IMR-90 (cell line): ENCODE measurements at regions not wholly inside any gene's neighbourhood (a gene's known extent, or its start where the extent isn't known, plus 50 kb on each side); places are given as distances from the start of the nearest gene placed in this dataset.

Source experiments
- ATAC-seq: fragments of 200-7000 bp; cut with Tn5 transposase; 2 replicates; pipeline ENCODE4 v1.9.1; 2020; ENCODE audit warnings: low read depth, mild to moderate bottlenecking, moderate library complexity
- BruUV-seq: library from RNA; stranded (reverse); fragments of 400-500 nt; replicated peaks from 2 replicates; lab custom pipeline; 2021; lab: Mats Ljungman, UMichigan
- CTCF ChIA-PET: fragments of 300-600 bp; formaldehyde crosslinking; extraction: SDS; loops from one replicate; lab custom pipeline; 2021; ENCODE audit warnings: antibody characterized with exemption; lab: Yijun Ruan, JAX
- POLR2A ChIA-PET: fragments of 300-600 bp; sonication (Branson Sonifier 250); formaldehyde crosslinking; loops from one replicate; lab custom pipeline; 2022; ENCODE audit warnings: antibody characterized with exemption; ENCODE audit not compliant: unreplicated experiment; lab: Charles Lee
- DNase-seq: peaks from one replicate; pipeline ENCODE4 v3.0.0; 2013
- H2AFZ ChIP-seq: replicated peaks from 2 replicates; pipeline ENCODE3; 2013; ENCODE audit warnings: low read length, mild to moderate bottlenecking; ENCODE audit not compliant: poor library complexity
- H2AK5ac ChIP-seq: 2 replicates; pipeline ENCODE4 v1.6.1; 2013; ENCODE audit warnings: low read depth, low read length, inconsistent platforms
- H2AK9ac ChIP-seq: replicated peaks from 2 replicates; pipeline ENCODE3; 2013; ENCODE audit warnings: mild to moderate bottlenecking, low read depth, low read length, moderate library complexity; ENCODE audit not compliant: poor library complexity
- H2BK120ac ChIP-seq: 2 replicates; pipeline ENCODE4 v1.6.1; 2013; ENCODE audit warnings: low read depth, low read length, inconsistent platforms
- H2BK15ac ChIP-seq: 3 replicates; pipeline ENCODE4 v1.6.1; 2013; ENCODE audit warnings: low read depth, low read length, inconsistent platforms
- H2BK20ac ChIP-seq: 2 replicates; pipeline ENCODE4 v1.6.1; 2013; ENCODE audit warnings: low read depth, mild to moderate bottlenecking, inconsistent platforms, low read length, moderate library complexity
- H2BK5ac ChIP-seq: 2 replicates; pipeline ENCODE4 v1.6.1; 2013; ENCODE audit warnings: mild to moderate bottlenecking, low read depth, low read length, inconsistent platforms; ENCODE audit not compliant: poor library complexity, severe bottlenecking
- H3K14ac ChIP-seq: replicated peaks from 2 replicates; pipeline ENCODE4 v1.6.1; 2013; ENCODE audit warnings: low read depth, low read length, inconsistent platforms
- H3K18ac ChIP-seq: 2 replicates; pipeline ENCODE4 v1.6.1; 2013; ENCODE audit warnings: low read depth, low read length, control low read depth
- H3K23ac ChIP-seq: 2 replicates; pipeline ENCODE4 v1.6.1; 2013; ENCODE audit warnings: low read depth, low read length, inconsistent platforms
- H3K27ac ChIP-seq: 2 replicates; pipeline ENCODE4 v1.5.1; 2013; ENCODE audit warnings: mild to moderate bottlenecking, control low read depth, low read length; ENCODE audit not compliant: insufficient read depth
- H3K27me3 ChIP-seq: 2 replicates; pipeline ENCODE4 v1.6.1; 2013; ENCODE audit warnings: low read length; ENCODE audit not compliant: control insufficient read depth, insufficient read depth
- H3K36me3 ChIP-seq: 2 replicates; pipeline ENCODE4 v1.6.1; 2013; ENCODE audit warnings: low read length, mixed read lengths; ENCODE audit not compliant: control insufficient read depth, insufficient read depth
- H3K4ac ChIP-seq: 2 replicates; pipeline ENCODE4 v1.6.1; 2013; ENCODE audit warnings: low read depth, low read length, inconsistent platforms
- H3K4me1 ChIP-seq: 2 replicates; pipeline ENCODE4 v1.6.1; 2013; ENCODE audit warnings: low read length, mixed read lengths; ENCODE audit not compliant: control insufficient read depth, insufficient read depth
- H3K4me2 ChIP-seq: 2 replicates; pipeline ENCODE4 v1.6.1; 2013; ENCODE audit warnings: low read depth, mild to moderate bottlenecking, control low read depth, low read length, moderate library complexity
- H3K4me3 ChIP-seq: 2 replicates; pipeline ENCODE4 v1.5.1; 2013; ENCODE audit warnings: low read depth, mild to moderate bottlenecking, control low read depth, low read length, moderate library complexity; ENCODE audit not compliant: insufficient read depth
- H3K56ac ChIP-seq: 2 replicates; pipeline ENCODE4 v1.6.1; 2013; ENCODE audit warnings: low read length, inconsistent platforms; ENCODE audit not compliant: insufficient read depth; ENCODE audit errors: extremely low read depth
- H3K79me1 ChIP-seq, 2 experiments: 2 replicates each; pipeline ENCODE4 v1.6.1; 2013; ENCODE audit warnings: low read length in 2 of 2, inconsistent platforms in 1 of 2, low read depth in 1 of 2
- H3K9ac ChIP-seq: 2 replicates; pipeline ENCODE4 v1.6.1; 2013; ENCODE audit warnings: low read depth, low read length, control low read depth
- H3K9me1 ChIP-seq: 2 replicates; pipeline ENCODE4 v1.6.1; 2013; ENCODE audit warnings: low read length, inconsistent platforms; ENCODE audit not compliant: insufficient read depth
- H3K9me3 ChIP-seq: 2 replicates; pipeline ENCODE4 v1.6.1; 2013; ENCODE audit warnings: low read length; ENCODE audit not compliant: control insufficient read depth, insufficient read depth
- H4K20me1 ChIP-seq: 2 replicates; pipeline ENCODE4 v1.6.1; 2013; ENCODE audit warnings: low read length, inconsistent platforms; ENCODE audit not compliant: insufficient read depth
- H4K5ac ChIP-seq: 2 replicates; pipeline ENCODE4 v1.6.1; 2013; ENCODE audit warnings: mild to moderate bottlenecking, low read depth, low read length, control low read depth
- H4K8ac ChIP-seq, 2 experiments: 2 replicates each; pipeline ENCODE4 v1.6.1; 2013; ENCODE audit warnings: low read depth in 2 of 2, low read length in 2 of 2, control low read depth in 1 of 2, inconsistent platforms in 1 of 2
- H4K91ac ChIP-seq: 2 replicates; pipeline ENCODE4 v1.6.1; 2013; ENCODE audit warnings: low read depth, low read length, inconsistent platforms; ENCODE audit not compliant: insufficient read depth
- BHLHE40 ChIP-seq: fragments of 150-350 bp; IDR thresholded peaks from 2 replicates; pipeline ENCODE4 v1.6.1; 2016; ENCODE audit warnings: mild to moderate bottlenecking, low read depth, low read length
- FOS ChIP-seq: fragments of 150-350 bp; IDR thresholded peaks from 2 replicates; pipeline ENCODE4 v1.6.1; 2016; ENCODE audit warnings: low read depth, low read length
- MAFK ChIP-seq: IDR thresholded peaks from 2 replicates; pipeline ENCODE4 v1.6.1; 2012; ENCODE audit warnings: low read depth, low read length, improper control_type of control experiment
- MXI1 ChIP-seq: IDR thresholded peaks from 2 replicates; pipeline ENCODE4 v1.6.1; 2012; ENCODE audit warnings: low read depth, mild to moderate bottlenecking, low read length, moderate library complexity, borderline replicate concordance
- RAD21 ChIP-seq: IDR thresholded peaks from 2 replicates; pipeline ENCODE4 v1.6.1; 2012; ENCODE audit warnings: low read length, improper control_type of control experiment
- SMC3 ChIP-seq: fragments of 150-350 bp; IDR thresholded peaks from 2 replicates; pipeline ENCODE4 v1.6.1; 2016; ENCODE audit warnings: low read depth, mild to moderate bottlenecking, antibody characterized with exemption, low read length, moderate library complexity
- WGBS, 2 experiments: methylation state at CpG; one replicate each; pipeline versions ENCODE4 v1.1.5 to v1.1.7; 2013; ENCODE audit warnings: missing lambda C conversion rate in 2 of 2; ENCODE audit not compliant: insufficient read length in 1 of 2; ENCODE audit errors: extremely low coverage in 2 of 2; 5-methylcytosine and 5-hydroxymethylcytosine counted together
- dilution Hi-C: fragments of 300-500 bp; cut with HindIII; formaldehyde crosslinking; loops from one replicate; pipeline ENCODE4 v1.14.3; 2018; ENCODE audit warnings: low sequenced_read_pairs; ENCODE audit not compliant: unreplicated experiment
- in situ Hi-C: fragments of 300-500 bp; cut with MboI; formaldehyde crosslinking; loops from 3 replicates; pipeline ENCODE4 v1.14.3; 2019; ENCODE audit warnings: low sequenced_read_pairs, inconsistent platforms, mixed read lengths
- intact Hi-C: fragments of 100-400 bp; cut with micrococcal nuclease; formaldehyde crosslinking; loops from 2 replicates; pipeline ENCODE4 v1.10.0; 2022
- TF ChIP-seq, protein P1 (sequence below): fragments of 150-350 bp; IDR thresholded peaks from 2 replicates; pipeline ENCODE4 v1.6.1; 2016; ENCODE audit warnings: low read depth, mild to moderate bottlenecking, low read length, moderate library complexity, borderline replicate concordance
- TF ChIP-seq, protein P2 (sequence below): conservative IDR thresholded peaks from 2 replicates; pipeline ENCODE4 v1.5.1; 2012; ENCODE audit warnings: mild to moderate bottlenecking, low read depth, low read length, improper control_type of control experiment

DNA sequence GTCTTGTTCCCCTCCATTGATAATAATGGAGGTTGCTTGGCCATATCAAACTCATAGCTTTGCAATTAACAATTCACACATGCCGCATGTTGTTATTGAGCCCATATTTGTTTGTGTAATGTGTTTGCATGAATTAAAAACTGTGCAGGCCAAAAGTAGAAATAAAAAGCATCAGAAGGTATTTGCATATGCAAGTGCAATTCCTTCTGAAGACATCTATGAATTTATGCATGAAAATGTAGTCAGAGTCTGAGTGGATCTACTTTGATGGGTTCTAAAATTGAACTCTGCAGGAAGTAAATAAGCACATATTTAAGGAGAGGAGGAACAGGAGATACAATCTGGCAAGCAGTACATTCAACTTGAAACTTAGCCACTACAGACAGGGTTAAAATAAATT lies 1004.6 kb upstream of the WWC1 start:
- Histone ChIP-seq H2BK15ac (no peak overlapping the region), H2AFZ (no peak overlapping the region), H3K9me3 (no peaks in the 10 kb centered on the region), H2BK5ac (no peak overlapping the region), H4K8ac (no peak overlapping the region), H4K20me1 (no peaks in the 10 kb centered on the region), H3K4me3 (no peak overlapping the region), H3K9ac (no peak overlapping the region), H3K14ac (no peak overlapping the region), H3K4ac (no peak overlapping the region), H2AK5ac (no peak overlapping the region), H4K5ac (no peak overlapping the region), H3K56ac (no peak overlapping the region), H3K79me1 (no peaks in the 10 kb centered on the region), H3K9me1 (no peaks in the 10 kb centered on the region), H3K36me3 (no peaks in the 10 kb centered on the region), H3K4me2 (no peak overlapping the region), H2BK20ac (no peak overlapping the region), H3K23ac (no peak overlapping the region), H3K18ac (no peak overlapping the region), H2BK120ac (no peak overlapping the region), H3K27ac (no peak overlapping the region), H3K27me3 (no peaks in the 10 kb centered on the region), H2AK9ac (no peak overlapping the region), H3K4me1 (peaks cover 6% of the 10 kb centered on the region), H4K91ac (no peak overlapping the region)
- DNase-seq (no peak), ATAC-seq (no peak)
- TF ChIP-seq, protein P1, sequence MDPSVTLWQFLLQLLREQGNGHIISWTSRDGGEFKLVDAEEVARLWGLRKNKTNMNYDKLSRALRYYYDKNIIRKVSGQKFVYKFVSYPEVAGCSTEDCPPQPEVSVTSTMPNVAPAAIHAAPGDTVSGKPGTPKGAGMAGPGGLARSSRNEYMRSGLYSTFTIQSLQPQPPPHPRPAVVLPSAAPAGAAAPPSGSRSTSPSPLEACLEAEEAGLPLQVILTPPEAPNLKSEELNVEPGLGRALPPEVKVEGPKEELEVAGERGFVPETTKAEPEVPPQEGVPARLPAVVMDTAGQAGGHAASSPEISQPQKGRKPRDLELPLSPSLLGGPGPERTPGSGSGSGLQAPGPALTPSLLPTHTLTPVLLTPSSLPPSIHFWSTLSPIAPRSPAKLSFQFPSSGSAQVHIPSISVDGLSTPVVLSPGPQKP: no peak
- no peak for TF ChIP-seq FOS
- no peak for TF ChIP-seq RAD21
- no peak for TF ChIP-seq MXI1
- TF ChIP-seq, protein P2, sequence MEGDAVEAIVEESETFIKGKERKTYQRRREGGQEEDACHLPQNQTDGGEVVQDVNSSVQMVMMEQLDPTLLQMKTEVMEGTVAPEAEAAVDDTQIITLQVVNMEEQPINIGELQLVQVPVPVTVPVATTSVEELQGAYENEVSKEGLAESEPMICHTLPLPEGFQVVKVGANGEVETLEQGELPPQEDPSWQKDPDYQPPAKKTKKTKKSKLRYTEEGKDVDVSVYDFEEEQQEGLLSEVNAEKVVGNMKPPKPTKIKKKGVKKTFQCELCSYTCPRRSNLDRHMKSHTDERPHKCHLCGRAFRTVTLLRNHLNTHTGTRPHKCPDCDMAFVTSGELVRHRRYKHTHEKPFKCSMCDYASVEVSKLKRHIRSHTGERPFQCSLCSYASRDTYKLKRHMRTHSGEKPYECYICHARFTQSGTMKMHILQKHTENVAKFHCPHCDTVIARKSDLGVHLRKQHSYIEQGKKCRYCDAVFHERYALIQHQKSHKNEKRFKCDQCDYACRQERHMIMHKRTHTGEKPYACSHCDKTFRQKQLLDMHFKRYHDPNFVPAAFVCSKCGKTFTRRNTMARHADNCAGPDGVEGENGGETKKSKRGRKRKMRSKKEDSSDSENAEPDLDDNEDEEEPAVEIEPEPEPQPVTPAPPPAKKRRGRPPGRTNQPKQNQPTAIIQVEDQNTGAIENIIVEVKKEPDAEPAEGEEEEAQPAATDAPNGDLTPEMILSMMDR: no peak
- no peak for TF ChIP-seq MAFK
- no peak for TF ChIP-seq BHLHE40
- TF ChIP-seq SMC3: no peak
- dilution Hi-C loops (no loop called here), in situ Hi-C loops (no loop called here), intact Hi-C loops (no loop called here)
- whole genome bisulfite sequencing, 2 experiments: no CpG with 5 or more reads among the region's 1 CpG
- no TSS peak for BruUV-seq
- POLR2A ChIA-PET: no interaction called here
- CTCF ChIA-PET: no interaction called here
